Effector memory CD8-positive, alpha-beta T cell (primary cell): ENCODE measurements at regions not wholly inside any gene's neighbourhood (a gene's known extent, or its start where the extent isn't known, plus 50 kb on each side); places are given as distances from the start of the nearest gene placed in this dataset.
"Not testable (repeated sequence)": the region's sequence is repeated elsewhere in the genome, so short reads cannot be mapped to it uniquely, and the experiment has no call there.

Experiments used
- ATAC-seq: fragments of 150-1000 bp; cut with Tn5 transposase; replicated peaks from 2 replicates; pipeline ENCODE4 v1.10.0; 2021; ENCODE audit warnings: mild to moderate bottlenecking, moderate library complexity
- DNase-seq, 3 experiments: peaks; one replicate each; pipeline ENCODE4 v3.0.0; 2021
- H3K27ac Mint-ChIP-seq, 2 donors: one replicate each; pipeline ENCODE4 v1.8.0; 2022; ENCODE audit warnings: mild to moderate bottlenecking in 2 of 2, mixed read lengths in 2 of 2, moderate library complexity in 2 of 2
- H3K27me3 Mint-ChIP-seq, 2 donors: one replicate each; pipeline ENCODE4 v1.8.0; 2022; ENCODE audit warnings: mixed read lengths in 2 of 2
- H3K36me3 Mint-ChIP-seq: one replicate; pipeline ENCODE4 v1.8.0; 2022; ENCODE audit warnings: mild to moderate bottlenecking, moderate library complexity, mixed read lengths; ENCODE audit not compliant: insufficient read depth
- H3K4me1 Mint-ChIP-seq, 2 donors: one replicate each; pipeline ENCODE4 v1.8.0; 2022; ENCODE audit warnings: low read depth in 2 of 2, mixed read lengths in 2 of 2
- H3K4me3 Mint-ChIP-seq, 2 donors: one replicate each; pipeline ENCODE4 v1.8.0; 2022; ENCODE audit warnings: mild to moderate bottlenecking in 2 of 2, mixed read lengths in 2 of 2, moderate library complexity in 2 of 2
- H3K9me3 Mint-ChIP-seq, 2 donors: one replicate each; pipeline ENCODE4 v1.8.0; 2022; ENCODE audit warnings: mixed read lengths in 2 of 2

GRCh38 chr21:25243808-25244207 lies 363.5 kb downstream of the MRPL39 start:
- Mint-ChIP-seq H3K36me3 (no peaks in the 10 kb centered on the region), H3K9me3 (no peaks in the 10 kb centered on the region), H3K27me3 (no peaks in the 10 kb centered on the region), H3K27ac (no peak overlapping the region), H3K4me1 (no peaks in the 10 kb centered on the region), H3K4me3 (no peak overlapping the region)
- no peak for ATAC-seq
- no peak for DNase-seq

DNA sequence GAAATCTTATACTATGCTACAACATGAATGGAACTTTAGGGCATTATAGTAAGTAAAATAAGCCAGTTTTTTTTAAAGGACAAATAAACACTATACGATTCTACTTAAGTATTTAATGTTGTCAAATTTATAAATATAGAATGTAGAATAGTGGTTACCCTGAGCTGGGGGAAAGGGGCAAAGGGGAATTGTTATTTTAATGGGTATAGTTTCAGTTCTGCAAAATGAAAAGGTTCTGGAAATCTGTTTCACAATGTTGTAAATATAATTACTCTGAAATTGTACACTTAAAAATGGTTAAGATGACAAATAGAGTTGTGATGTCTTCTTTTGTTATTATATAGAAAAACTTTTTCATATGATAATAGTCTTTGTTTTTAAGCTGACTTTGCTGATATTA lies 366.3 kb downstream of the MRPL39 start:
- Mint-ChIP-seq H3K4me1 (no peaks in the 10 kb centered on the region), H3K27ac (no peak overlapping the region), H3K4me3 (no peak overlapping the region), H3K27me3 (no peaks in the 10 kb centered on the region), H3K9me3 (peaks cover 0 to 9% of the 10 kb centered on the region in 2 donors), H3K36me3 (peaks cover 2% of the 10 kb centered on the region)
- DNase-seq: no peak
- ATAC-seq: no peak

- Mint-ChIP-seq H3K4me1 (no peaks in the 10 kb centered on the region), H3K36me3 (peaks cover 2% of the 10 kb centered on the region), H3K4me3 (no peak overlapping the region), H3K9me3 (peaks cover 2 to 9% of the 10 kb centered on the region in 2 donors), H3K27me3 (no peaks in the 10 kb centered on the region), H3K27ac (no peak overlapping the region)
- ATAC-seq (no peak), DNase-seq (no peak)
These were observed 372.2 kb downstream of the MRPL39 start for GRCh38 chr21:25234857-25235801.

- no peak for ATAC-seq
These were observed 386.3 kb downstream of the MRPL39 start for GRCh38 chr21:25220954-25221353.

GRCh38 chr21:25220169-25220568 lies 387.1 kb downstream of the MRPL39 start:
- ATAC-seq (no peak), DNase-seq (no peak)
- Mint-ChIP-seq H3K27ac (no peak overlapping the region), H3K36me3 (no peaks in the 10 kb centered on the region), H3K4me3 (no peak overlapping the region), H3K9me3 (peaks cover 4 to 17% of the 10 kb centered on the region in 2 donors), H3K27me3 (no peaks in the 10 kb centered on the region), H3K4me1 (no peaks in the 10 kb centered on the region)

More at GRCh38 chr21:25220954-25221353, 386.3 kb downstream of the MRPL39 start:
- no peaks in the 10 kb centered on the region for H3K4me1 Mint-ChIP-seq
- no peaks in the 10 kb centered on the region for H3K36me3 Mint-ChIP-seq
- no peak overlapping the region for H3K4me3 Mint-ChIP-seq
- H3K27me3 Mint-ChIP-seq: no peaks in the 10 kb centered on the region
- no peak overlapping the region for H3K27ac Mint-ChIP-seq
- peaks cover 4 to 17% of the 10 kb centered on the region in 2 donors for H3K9me3 Mint-ChIP-seq
- DNase-seq: no peak

DNA sequence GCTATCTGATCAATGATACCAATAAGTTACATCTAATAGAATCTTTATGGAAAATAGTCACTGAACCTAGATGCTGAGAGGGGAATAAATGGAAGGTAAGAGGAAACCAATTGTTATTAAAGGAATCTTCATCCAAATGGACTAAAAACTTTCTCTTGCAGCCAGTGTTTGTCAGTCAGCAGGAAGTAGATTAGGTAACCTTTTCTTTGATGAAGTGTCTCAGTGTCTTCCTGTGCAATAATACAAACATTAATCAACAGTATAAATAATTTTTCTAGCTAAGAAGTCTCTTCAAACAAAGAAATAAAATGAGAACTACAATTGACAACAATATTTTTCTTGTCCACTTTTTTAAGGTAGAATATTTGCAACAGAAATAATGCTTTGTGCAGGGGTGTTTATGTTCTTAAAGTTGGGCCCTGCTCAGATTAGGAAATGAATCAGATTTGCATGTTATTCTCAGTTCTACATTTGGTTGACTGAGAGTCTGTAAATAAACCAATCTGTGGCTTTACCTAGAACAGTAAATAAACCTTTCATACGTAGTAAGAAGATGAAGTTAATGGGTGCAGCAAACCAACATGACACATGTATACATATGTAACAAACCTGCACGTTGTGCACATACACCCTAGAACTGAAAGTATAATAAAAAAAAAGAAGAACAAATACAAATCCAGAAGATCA lies 391.4 kb downstream of the MRPL39 start:
- Mint-ChIP-seq H3K27ac (no peak overlapping the region), H3K4me1 (no peaks in the 10 kb centered on the region), H3K4me3 (no peak overlapping the region), H3K9me3 (peaks cover 0 to 11% of the 10 kb centered on the region in 2 donors), H3K36me3 (no peaks in the 10 kb centered on the region), H3K27me3 (no peaks in the 10 kb centered on the region)
- ATAC-seq: no peak
- DNase-seq: no peak

DNA sequence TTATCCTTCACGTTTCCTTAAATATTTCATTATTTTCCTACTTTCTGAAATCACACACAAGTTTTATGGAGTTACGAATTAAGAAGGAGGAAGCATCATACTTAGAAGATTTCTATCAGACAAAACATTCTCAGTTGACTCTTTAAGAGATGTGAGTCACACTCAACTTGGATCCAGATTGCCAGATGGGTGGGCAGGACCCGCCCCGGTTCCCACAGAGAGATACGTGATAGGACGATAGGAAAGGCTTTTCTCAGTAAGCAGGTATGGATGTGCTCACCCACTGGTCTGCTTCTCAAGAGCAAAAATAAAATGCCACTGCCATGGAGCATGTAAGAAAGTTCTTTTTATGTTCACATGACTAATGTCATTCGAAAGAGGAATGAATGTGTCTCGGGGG lies 392.6 kb downstream of the MRPL39 start:
- Mint-ChIP-seq H3K4me3 (no peak overlapping the region), H3K27ac (no peak overlapping the region), H3K36me3 (no peaks in the 10 kb centered on the region), H3K9me3 (peaks cover 0 to 11% of the 10 kb centered on the region in 2 donors), H3K27me3 (no peaks in the 10 kb centered on the region), H3K4me1 (no peaks in the 10 kb centered on the region)
- DNase-seq: no peak
- no peak for ATAC-seq

DNA sequence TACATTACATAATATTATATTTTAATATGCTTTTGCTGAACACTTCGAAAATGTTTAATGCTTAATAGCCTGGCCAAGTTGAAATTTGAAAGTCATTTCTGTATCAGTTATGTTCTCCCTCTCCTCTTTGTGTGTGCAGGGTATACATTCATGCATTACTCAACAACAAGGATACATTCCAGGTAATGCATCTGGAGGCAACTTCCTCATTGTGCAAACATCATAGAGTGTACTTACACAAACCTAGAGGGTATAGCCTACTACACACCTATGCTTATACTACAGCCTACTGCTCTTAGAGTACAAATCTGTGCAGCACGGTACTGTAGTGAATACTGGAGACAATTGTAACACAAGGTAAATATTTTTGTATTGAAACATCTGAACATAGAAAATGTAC lies 407.3 kb downstream of the MRPL39 start:
- no peaks in the 10 kb centered on the region for H3K4me1 Mint-ChIP-seq

DNA sequence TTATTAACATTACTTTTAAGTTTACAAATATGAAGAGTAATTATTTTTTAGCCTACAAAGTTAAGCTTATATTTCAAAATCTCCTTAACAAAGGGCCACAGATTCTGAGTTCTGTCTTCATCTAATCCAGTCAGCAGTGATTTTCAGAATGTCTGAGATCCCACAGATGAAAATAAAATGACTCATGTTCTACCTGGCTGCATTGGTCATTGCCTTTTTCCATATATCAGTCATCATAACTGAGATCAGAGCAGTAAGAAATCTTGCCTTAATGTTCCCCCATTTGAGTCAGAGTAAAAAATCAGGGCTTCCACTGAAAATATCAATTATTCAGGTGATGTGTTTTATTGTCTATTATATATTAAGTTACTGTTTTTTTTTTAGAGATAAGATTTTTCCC lies 416.1 kb downstream of the MRPL39 start:
- no peak overlapping the region for H3K27ac Mint-ChIP-seq
- DNase-seq (no peak), ATAC-seq (no peak)
- no peak overlapping the region for H3K4me3 Mint-ChIP-seq
- H3K4me1 Mint-ChIP-seq: no peaks in the 10 kb centered on the region
- H3K27me3 Mint-ChIP-seq: no peaks in the 10 kb centered on the region
- H3K36me3 Mint-ChIP-seq: no peaks in the 10 kb centered on the region
- H3K9me3 Mint-ChIP-seq: no peaks in the 10 kb centered on the region

More for the DNA sequence above, 407.3 kb downstream of the MRPL39 start:
- Mint-ChIP-seq H3K27ac (no peak overlapping the region), H3K4me3 (no peak overlapping the region), H3K36me3 (no peaks in the 10 kb centered on the region), H3K9me3 (peaks cover 0 to 7% of the 10 kb centered on the region in 2 donors), H3K27me3 (no peaks in the 10 kb centered on the region)
- ATAC-seq (no peak), DNase-seq (no peak)

DNA sequence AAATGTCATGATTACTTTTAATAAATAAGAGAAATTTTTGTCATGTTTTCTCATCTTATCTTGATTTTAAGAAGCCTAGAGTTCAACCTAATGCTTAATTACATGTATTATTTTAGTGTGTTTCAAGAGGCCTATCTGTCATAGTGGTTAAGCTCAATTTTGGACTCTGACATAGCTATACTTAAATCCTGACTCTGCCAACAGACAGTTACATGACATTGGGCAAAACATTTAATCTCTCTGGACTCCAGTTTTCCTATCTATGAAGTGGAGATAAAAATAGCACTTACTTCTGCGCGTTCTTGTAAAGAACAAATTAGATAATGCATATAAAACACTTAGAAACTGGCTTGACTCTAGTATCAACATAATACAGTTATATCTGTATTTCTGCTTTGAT lies 417.8 kb downstream of the MRPL39 start:
- Mint-ChIP-seq H3K27me3 (no peaks in the 10 kb centered on the region), H3K4me1 (no peaks in the 10 kb centered on the region), H3K9me3 (no peaks in the 10 kb centered on the region), H3K36me3 (no peaks in the 10 kb centered on the region), H3K27ac (no peak overlapping the region), H3K4me3 (no peak overlapping the region)
- DNase-seq (no peak), ATAC-seq (no peak)

GRCh38 chr21:25188677-25189079 lies 418.6 kb downstream of the MRPL39 start:
- Mint-ChIP-seq H3K4me3 (no peak overlapping the region), H3K27ac (no peak overlapping the region), H3K4me1 (no peaks in the 10 kb centered on the region), H3K27me3 (no peaks in the 10 kb centered on the region), H3K9me3 (no peaks in the 10 kb centered on the region), H3K36me3 (no peaks in the 10 kb centered on the region)
- no peak for DNase-seq
- ATAC-seq: no peak

GRCh38 chr21:25186273-25186672 lies 421.0 kb downstream of the MRPL39 start:
- ATAC-seq (no peak), DNase-seq (no peak)
- Mint-ChIP-seq H3K36me3 (no peaks in the 10 kb centered on the region), H3K4me1 (no peaks in the 10 kb centered on the region), H3K27ac (no peak overlapping the region), H3K9me3 (no peaks in the 10 kb centered on the region), H3K27me3 (no peaks in the 10 kb centered on the region), H3K4me3 (no peak overlapping the region)

DNA sequence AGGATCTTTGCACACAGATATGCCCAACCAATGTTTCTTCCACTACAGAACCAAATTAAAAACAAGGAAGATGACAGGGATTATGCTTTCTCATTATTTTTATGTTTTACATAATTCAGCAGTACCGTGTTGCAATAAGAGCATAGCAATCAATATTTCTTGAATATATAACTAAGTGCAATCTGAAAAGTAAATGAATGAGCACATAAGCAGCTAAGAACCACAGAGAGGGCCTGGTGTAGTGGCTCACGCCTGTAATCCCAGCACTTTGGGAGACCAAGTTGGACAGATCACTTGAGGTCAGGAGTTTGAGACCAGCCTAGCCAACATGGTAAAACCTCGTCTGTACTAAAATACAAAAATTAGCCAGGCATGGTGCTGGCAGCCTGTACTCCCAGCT lies 423.7 kb downstream of the MRPL39 start:
- no peaks in the 10 kb centered on the region for H3K36me3 Mint-ChIP-seq
- no peaks in the 10 kb centered on the region for H3K4me1 Mint-ChIP-seq
- ATAC-seq (no peak), DNase-seq (no peak)
- H3K4me3 Mint-ChIP-seq: no peak overlapping the region
- H3K27me3 Mint-ChIP-seq: no peaks in the 10 kb centered on the region
- no peak overlapping the region for H3K27ac Mint-ChIP-seq
- H3K9me3 Mint-ChIP-seq: no peaks in the 10 kb centered on the region

GRCh38 chr21:25181690-25182089 lies 425.6 kb downstream of the MRPL39 start:
- DNase-seq, H3K27me3 Mint-ChIP-seq, H3K36me3 Mint-ChIP-seq, H3K4me3 Mint-ChIP-seq, H3K9me3 Mint-ChIP-seq, ATAC-seq, H3K27ac Mint-ChIP-seq, H3K4me1 Mint-ChIP-seq: not testable (repeated sequence)
